ENCODE measurements at regions not wholly inside any gene's neighbourhood (a gene's known extent, or its start where the extent isn't known, plus 50 kb on each side); places are given as distances from the start of the nearest gene placed in this dataset.

- no peaks in the 10 kb centered on the region for H4K20me1 ChIP-seq (replicated peaks; ENCODE audit: control insufficient read depth, insufficient read depth, low read length)
- BruUV-seq (replicated peaks): no TSS peak
- TF ChIP-seq DIDO1 (tag; IDR thresholded peaks at IDR 0.05; ENCODE audit: low read depth) (no peak), MTA2 (IDR thresholded peaks at IDR 0.05; ENCODE audit: low read depth) (no peak), SMAD3 (CRISPR knock-in tag; conservative IDR thresholded peaks at IDR 0.05) (0 out of 2 replicates have a peak, but pooled peaks have one; percentile 12), MED1 (CRISPR knock-in tag; IDR thresholded peaks at IDR 0.05; ENCODE audit: borderline replicate concordance) (no peak), CBX8 (IDR thresholded peaks at IDR 0.05; ENCODE audit: borderline replicate concordance, extremely low read depth, low read depth, low read length, poor library complexity, severe bottlenecking) (no peak), HDAC1 (IDR thresholded peaks at IDR 0.05) (no peak), MYBL2 (IDR thresholded peaks at IDR 0.05; ENCODE audit: low read depth) (no peak), MYBL2 (CRISPR knock-in tag; IDR thresholded peaks at IDR 0.05; ENCODE audit: borderline replicate concordance) (no peak), DMBX1 (CRISPR knock-in tag; IDR thresholded peaks at IDR 0.05; ENCODE audit: borderline replicate concordance) (peak; percentile 84), FOXK2 (conservative IDR thresholded peaks at IDR 0.05 in 1 of 2, IDR thresholded peaks at IDR 0.05 in 1 of 2; ENCODE audit: low read depth in 2 of 2) (peak; percentile 71 to 73), ZNF253 (CRISPR knock-in tag; conservative IDR thresholded peaks at IDR 0.05) (no peak)
- TF ChIP-seq, protein P1, sequence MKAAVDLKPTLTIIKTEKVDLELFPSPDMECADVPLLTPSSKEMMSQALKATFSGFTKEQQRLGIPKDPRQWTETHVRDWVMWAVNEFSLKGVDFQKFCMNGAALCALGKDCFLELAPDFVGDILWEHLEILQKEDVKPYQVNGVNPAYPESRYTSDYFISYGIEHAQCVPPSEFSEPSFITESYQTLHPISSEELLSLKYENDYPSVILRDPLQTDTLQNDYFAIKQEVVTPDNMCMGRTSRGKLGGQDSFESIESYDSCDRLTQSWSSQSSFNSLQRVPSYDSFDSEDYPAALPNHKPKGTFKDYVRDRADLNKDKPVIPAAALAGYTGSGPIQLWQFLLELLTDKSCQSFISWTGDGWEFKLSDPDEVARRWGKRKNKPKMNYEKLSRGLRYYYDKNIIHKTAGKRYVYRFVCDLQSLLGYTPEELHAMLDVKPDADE (conservative IDR thresholded peaks at IDR 0.05; ENCODE audit: control insufficient read depth, low read depth, low read length): no peak
- TF ChIP-seq, protein P2, sequence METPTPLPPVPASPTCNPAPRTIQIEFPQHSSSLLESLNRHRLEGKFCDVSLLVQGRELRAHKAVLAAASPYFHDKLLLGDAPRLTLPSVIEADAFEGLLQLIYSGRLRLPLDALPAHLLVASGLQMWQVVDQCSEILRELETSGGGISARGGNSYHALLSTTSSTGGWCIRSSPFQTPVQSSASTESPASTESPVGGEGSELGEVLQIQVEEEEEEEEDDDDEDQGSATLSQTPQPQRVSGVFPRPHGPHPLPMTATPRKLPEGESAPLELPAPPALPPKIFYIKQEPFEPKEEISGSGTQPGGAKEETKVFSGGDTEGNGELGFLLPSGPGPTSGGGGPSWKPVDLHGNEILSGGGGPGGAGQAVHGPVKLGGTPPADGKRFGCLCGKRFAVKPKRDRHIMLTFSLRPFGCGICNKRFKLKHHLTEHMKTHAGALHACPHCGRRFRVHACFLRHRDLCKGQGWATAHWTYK (CRISPR knock-in tag; IDR thresholded peaks at IDR 0.05): peak; percentile 78; the same call in 1 of the 2 replicates
- TF ChIP-seq, protein P3, sequence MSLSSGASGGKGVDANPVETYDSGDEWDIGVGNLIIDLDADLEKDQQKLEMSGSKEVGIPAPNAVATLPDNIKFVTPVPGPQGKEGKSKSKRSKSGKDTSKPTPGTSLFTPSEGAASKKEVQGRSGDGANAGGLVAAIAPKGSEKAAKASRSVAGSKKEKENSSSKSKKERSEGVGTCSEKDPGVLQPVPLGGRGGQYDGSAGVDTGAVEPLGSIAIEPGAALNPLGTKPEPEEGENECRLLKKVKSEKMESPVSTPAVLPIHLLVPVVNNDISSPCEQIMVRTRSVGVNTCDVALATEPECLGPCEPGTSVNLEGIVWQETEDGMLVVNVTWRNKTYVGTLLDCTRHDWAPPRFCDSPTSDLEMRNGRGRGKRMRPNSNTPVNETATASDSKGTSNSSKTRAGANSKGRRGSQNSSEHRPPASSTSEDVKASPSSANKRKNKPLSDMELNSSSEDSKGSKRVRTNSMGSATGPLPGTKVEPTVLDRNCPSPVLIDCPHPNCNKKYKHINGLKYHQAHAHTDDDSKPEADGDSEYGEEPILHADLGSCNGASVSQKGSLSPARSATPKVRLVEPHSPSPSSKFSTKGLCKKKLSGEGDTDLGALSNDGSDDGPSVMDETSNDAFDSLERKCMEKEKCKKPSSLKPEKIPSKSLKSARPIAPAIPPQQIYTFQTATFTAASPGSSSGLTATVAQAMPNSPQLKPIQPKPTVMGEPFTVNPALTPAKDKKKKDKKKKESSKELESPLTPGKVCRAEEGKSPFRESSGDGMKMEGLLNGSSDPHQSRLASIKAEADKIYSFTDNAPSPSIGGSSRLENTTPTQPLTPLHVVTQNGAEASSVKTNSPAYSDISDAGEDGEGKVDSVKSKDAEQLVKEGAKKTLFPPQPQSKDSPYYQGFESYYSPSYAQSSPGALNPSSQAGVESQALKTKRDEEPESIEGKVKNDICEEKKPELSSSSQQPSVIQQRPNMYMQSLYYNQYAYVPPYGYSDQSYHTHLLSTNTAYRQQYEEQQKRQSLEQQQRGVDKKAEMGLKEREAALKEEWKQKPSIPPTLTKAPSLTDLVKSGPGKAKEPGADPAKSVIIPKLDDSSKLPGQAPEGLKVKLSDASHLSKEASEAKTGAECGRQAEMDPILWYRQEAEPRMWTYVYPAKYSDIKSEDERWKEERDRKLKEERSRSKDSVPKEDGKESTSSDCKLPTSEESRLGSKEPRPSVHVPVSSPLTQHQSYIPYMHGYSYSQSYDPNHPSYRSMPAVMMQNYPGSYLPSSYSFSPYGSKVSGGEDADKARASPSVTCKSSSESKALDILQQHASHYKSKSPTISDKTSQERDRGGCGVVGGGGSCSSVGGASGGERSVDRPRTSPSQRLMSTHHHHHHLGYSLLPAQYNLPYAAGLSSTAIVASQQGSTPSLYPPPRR (CRISPR knock-in tag; IDR thresholded peaks at IDR 0.05; ENCODE audit: borderline replicate concordance): no peak
Observed at GRCh38 chr5:72587661-72588308, 80.6 kb upstream of the ZNF366 start.

More at GRCh38 chr5:72587661-72588308, 80.6 kb upstream of the ZNF366 start:
- ChIA-PET CTCF (ENCODE audit: low intra/inter-chr PET ratio) (no interaction called here), POLR2A (interaction anchor here (1.1 to 1.8 kb wide), 3 partner anchors 10 to 28 kb away, joined by 3 to 10 read pairs (median 5); no protein-coding TSS in a partner anchor)
- H3K9me3 ChIP-seq (replicated peaks; ENCODE audit: control insufficient read depth, insufficient read depth, low read depth, low read length): no peaks in the 10 kb centered on the region
- peaks cover 0 to 18% of the 10 kb centered on the region in 2 experiments; a peak in 3 of 5 replicates for H3K4me1 ChIP-seq (replicated peaks in 1 of 2; ENCODE audit: control insufficient read depth in 2 of 2, insufficient read depth in 2 of 2, low read length in 2 of 2)
- in situ Hi-C loops (cut with MboI) (no loop called here), intact Hi-C loops (cut with micrococcal nuclease) (loop anchor here (5.0 kb wide), 1 partner anchor 60 kb away; no protein-coding TSS in a partner anchor)
- 48% methylated on average over 8 of the region's 8 CpGs for whole genome bisulfite sequencing (ENCODE audit: insufficient coverage, low coverage, missing lambda C conversion rate)
- H3K4me3 ChIP-seq: no peak overlapping the region
- peak overlapping the region; percentile 99 for H2AFZ ChIP-seq (ENCODE audit: low read depth, low read length)
- ATAC-seq: peak; percentile 77
- peak overlapping the region; percentile 2; the same call in 2 of the 3 replicates for H3K27ac ChIP-seq (ENCODE audit: extremely low read depth, low read depth, low read length)
- no peak overlapping the region for H3K9ac ChIP-seq (ENCODE audit: insufficient read depth in 1 of 2, low read depth in 2 of 2, low read length in 2 of 2)
- no peaks in the 10 kb centered on the region for H3K27me3 ChIP-seq (ENCODE audit: control insufficient read depth in 2 of 2, insufficient read depth in 2 of 2, low read length in 2 of 2)
- FAIRE-seq: peak; percentile 48
- H3K4me2 ChIP-seq (ENCODE audit: insufficient read depth, low read length): peak overlapping the region; percentile 60; the same call in 1 of the 2 replicates
- H3K9me1 ChIP-seq (ENCODE audit: control insufficient read depth, insufficient read depth, low read length): no peaks in the 10 kb centered on the region
- H3K36me3 ChIP-seq (ENCODE audit: control insufficient read depth, insufficient read depth, low read length): no peaks in the 10 kb centered on the region
- DNase-seq (ENCODE audit: extremely low read depth in 1 of 4, low spot score in 3 of 4): peak; percentile 24 to 53 (median 34)
- H3K79me2 ChIP-seq (ENCODE audit: control insufficient read depth, insufficient read depth, low read length): no peaks in the 10 kb centered on the region
